ENCODE measurements at regions not wholly inside any gene's neighbourhood (a gene's known extent, or its start where the extent isn't known, plus 50 kb on each side); places are given as distances from the start of the nearest gene placed in this dataset.
"Not testable (repeated sequence)": the region's sequence is repeated elsewhere in the genome, so short reads cannot be mapped to it uniquely, and the experiment has no call there.

DNA sequence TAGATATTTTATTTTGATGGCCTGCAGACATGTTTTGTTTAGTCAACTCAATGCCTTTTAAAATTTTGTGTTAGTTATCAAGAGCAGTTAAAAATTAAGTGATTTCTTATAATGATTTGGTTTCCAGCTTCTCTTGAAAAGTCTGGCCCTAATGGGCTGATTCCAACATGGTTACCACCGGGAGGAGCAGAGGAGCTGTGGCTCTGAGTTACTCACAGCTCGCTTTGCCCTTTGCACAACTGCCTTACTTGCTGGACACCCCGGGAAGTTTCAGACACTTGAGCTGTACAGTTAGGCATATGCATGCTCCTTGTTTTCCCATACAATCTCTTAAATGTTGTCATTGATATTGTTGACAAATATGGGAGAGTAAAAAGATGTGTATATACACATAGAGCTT, 173.1 kb upstream of the MMS22L start:
- no peak for DNase-seq

GRCh38 chr6:97459535-97459934, 176.5 kb upstream of the MMS22L start:
- DNase-seq: no peak

GRCh38 chr6:97459986-97460385, 177.0 kb upstream of the MMS22L start:
- DNase-seq: no peak

- no peak for DNase-seq
Observed at GRCh38 chr6:97460394-97461080, 177.5 kb upstream of the MMS22L start.

- DNase-seq: no peak
Observed at GRCh38 chr6:97461218-97461617, 178.2 kb upstream of the MMS22L start.

GRCh38 chr6:97462031-97462430, 179.0 kb upstream of the MMS22L start:
- DNase-seq: no peak

GRCh38 chr6:97462938-97463598, 180.1 kb upstream of the MMS22L start:
- no peak for DNase-seq

DNA sequence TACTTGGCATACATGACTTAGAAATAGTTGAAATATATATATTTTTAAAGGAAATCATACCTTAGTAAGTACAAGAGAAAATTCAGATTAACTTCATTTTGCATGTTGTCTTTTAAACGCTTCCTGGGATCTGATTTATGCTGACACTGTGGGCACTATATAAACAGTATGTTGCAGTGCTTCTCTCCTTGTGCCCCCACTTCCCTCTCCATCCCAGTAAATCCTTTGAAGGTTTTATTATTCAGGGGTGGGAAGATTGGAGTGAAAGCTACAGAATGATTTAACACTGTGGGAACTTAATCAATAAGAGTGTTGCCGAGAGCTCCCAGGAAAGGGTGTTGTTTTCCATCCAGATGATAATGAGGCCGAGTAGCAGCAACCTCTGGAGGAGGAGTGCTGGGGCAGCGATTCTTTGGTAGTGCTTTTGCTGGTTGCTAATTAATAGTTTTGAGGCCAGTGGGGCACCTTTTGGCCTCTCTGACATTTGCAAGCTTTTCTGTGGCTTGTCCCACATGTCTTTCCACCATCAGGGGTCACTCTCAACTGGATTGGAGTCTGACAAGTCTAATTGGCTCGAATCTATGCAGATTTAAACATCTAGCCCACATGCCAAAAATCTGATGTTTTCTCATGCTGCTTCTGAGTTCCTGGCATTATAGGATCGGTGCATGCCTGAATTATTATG, 183.0 kb upstream of the MMS22L start:
- no peak for DNase-seq

DNA sequence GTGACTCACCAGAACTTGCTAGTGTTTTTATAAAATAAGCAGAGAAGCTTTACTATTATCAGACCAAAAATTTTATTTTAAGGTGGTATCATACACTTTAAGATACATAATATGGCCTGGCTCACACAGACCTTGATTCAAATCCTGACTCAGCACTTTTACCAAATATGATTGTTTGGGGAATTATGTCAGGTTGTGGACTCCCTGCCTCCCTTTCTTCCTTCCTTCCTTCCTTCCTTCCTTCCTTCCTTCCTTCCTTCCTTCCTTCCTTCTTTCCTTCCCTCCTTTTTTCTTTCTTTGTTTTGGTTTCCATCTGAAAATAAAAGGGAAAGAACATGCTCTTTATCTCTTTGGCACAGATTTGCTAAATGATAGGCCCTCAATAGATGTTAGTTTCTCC, 186.0 kb upstream of the MMS22L start:
- no peak for DNase-seq

GRCh38 chr6:97469451-97469850, 186.4 kb upstream of the MMS22L start:
- DNase-seq: no peak

DNA sequence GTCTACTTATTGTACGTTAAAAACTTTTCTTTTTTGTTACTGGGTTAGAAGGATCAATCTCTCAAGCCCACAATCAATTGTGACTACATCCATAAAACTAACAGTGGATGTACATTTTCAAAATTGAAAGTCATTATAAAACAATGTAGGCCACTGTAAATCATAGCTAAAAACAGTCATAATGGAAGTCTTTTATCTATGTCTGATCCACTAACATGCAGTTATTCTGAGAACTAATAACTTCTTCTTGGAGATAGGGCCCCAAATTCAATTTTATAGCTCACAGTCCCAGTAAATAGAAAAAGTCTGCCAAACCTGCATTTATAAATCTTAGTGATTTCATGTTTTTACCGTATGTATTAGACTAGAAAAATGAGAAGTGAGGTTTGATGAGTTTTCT, 187.3 kb upstream of the MMS22L start:
- no peak for DNase-seq

DNA sequence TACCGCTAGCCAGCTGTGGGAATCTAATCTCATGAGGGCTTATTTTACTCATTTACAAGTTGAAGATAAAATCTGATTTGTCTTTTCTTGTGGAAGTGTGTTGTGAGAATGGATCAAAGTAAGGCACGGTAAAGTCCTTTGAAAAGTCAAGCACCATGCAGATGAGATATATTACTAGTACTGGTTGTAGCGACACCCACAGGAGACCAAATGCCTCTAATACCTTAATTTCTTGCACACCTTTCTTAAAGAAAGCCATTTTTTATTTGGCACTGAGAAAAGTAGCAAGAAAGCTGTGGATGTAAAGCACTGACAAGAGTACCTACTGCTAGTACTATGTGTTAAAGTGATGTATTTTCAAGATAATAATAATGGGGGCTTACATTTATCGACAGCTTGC, 191.0 kb upstream of the MMS22L start:
- DNase-seq: no peak

DNA sequence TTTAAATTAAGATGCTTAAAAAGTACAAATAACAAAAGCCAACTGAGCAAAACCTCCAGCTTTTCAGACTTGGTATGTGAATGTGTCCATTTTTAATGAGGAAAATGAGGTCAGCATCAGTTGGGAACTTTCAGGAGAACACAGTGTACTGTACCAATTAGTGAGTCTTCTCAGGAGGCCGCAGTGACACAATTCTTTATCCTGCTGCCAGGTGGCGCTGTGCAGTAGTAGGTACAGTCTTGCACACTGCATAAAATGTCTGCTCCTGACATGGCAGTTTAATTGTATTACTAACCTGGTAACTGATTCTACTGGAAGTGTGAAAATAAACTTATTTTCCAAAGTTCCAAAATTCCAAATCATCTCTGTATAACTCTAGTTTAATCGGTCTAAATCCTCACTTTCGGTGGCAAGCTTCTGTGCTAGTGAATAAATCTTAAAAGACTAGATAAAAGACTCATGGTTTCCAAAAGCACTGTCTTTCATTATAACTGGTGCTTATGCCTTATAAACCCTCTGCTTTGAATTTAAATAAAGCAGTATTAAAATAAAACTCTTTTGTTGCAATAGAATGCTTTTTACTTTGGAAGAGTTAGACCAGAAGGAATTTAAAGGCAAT, 214.8 kb upstream of the MMS22L start:
- peak; percentile 44 to 54 for DNase-seq

- DNase-seq: no peak
Observed at GRCh38 chr6:97501853-97502252, 218.8 kb upstream of the MMS22L start.

GRCh38 chr6:97508646-97509045, 225.6 kb upstream of the MMS22L start:
- DNase-seq: no peak

DNA sequence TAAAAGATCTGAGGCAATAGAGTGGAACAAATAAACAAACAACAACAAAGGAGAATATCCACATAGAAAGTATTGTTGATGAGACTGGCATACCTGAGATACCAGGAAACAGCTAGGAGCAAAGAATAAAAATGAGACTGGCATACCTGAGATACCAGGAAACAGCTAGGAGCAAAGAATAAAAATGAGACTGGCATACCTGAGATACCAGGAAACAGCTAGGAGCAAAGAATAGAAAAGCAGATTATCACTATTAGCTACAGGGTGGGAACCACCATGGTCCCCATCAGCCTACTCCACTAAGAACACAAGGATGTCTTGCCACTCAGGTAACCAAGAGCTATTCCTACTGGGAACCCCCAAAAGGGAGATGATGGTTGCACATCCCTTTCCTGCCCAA, 230.2 kb upstream of the MMS22L start:
- not testable (repeated sequence) for DNase-seq

DNA sequence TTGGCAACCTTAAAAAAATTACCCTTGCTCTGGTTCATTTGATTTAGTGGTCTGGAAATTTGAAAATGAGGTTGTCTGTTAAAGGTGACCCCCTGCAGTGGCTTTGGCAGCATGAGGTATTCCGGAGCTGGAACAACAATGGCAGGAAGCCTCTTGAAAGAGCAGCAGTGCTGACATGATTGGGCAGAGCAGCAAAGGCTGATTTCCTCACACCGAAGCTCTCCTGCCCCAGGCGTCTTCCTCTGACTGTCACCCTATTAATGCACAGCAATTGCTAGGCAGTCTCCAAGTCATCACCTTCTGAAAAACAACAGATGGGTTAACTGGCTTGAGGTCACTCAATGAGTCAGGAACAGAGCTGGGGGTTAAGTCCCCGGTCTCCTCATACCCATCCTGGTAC, 241.8 kb upstream of the MMS22L start:
- DNase-seq: no peak

GRCh38 chr6:97535800-97536199, 252.8 kb upstream of the MMS22L start:
- DNase-seq: no peak

GRCh38 chr6:97548354-97548753, 265.3 kb upstream of the MMS22L start:
- DNase-seq: no peak

GRCh38 chr6:97557355-97557754, 274.3 kb upstream of the MMS22L start:
- no peak for DNase-seq

DNA sequence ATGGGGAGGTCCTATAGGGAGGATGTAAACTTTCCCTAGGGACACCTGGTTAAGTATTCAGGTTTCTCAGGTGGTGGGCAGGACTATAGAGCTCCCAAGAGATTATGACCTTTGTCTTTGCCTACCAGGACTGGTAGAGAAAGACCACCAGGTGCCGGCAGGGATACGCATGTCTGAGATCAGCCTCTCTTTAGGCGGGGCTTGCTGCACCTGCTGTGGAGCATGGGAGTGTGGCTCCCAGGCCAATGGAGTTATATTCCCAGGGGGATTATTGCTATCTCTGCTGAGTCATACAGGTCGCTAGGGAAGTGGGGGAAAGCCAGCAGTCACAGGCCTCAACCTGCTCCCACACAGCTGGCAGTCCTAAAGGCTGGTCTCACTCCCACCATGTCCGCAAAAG, 280.5 kb upstream of the MMS22L start:
- DNase-seq: no peak

- DNase-seq: no peak
Observed at GRCh38 chr6:97572943-97573342, 289.9 kb upstream of the MMS22L start.

- DNase-seq: no peak
Observed at GRCh38 chr6:97586344-97586743, 303.3 kb upstream of the MMS22L start.

DNA sequence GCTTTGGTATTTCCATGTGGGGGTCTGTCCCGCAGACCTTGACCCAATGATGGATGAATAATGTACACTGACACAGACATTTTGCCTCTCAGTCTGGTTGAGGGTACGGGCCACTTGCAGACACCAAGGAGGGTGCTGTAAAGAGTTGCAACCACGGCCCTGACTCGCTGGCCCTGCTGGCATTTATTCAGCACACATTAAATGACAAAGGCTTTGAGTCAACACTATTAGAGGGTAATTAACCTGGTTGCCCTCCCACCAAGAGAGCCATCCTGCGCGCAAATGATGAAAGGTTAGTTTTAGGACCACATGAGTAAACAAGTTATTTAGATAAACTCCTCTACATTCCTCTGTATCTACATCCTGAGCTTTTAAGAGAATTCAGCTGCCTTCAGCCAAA, 308.9 kb upstream of the MMS22L start:
- DNase-seq: no peak
